ENCODE measurements at regions not wholly inside any gene's neighbourhood (a gene's known extent, or its start where the extent isn't known, plus 50 kb on each side); places are given as distances from the start of the nearest gene placed in this dataset.
A peak's percentile ranks its signal among the peaks of the same experiment; 100 is the strongest.

DNA sequence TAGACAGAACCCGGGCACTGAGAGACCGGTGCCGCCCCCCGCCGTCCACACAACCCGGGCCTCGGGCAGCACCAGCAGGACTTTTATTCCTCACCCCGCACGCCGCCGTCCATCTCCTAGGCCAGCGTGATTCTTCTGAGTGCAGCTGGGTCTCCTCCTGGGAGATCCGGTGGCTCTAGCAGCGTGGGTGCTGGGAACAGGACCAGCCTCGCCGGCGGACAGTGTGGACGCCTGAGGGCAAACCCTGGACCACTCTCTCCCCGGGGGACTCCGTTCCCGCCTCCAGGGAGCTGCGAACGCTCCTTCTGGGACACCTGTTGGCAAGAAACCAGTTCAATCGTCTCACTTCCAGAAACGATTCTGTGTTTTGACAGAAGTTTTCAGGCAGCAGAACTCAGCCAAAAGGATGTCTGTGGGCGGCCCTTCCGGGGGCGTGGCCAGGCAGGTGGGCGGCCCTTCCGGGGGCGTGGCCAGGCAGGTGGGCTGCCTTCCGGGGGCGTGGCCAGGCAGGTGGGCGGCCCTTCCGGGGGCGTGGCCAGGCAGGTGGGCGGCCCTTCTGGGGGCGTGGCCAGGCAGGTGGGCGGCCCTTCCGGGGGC, 130.7 kb downstream of the DLL1 start:
- DNase-seq: peak; percentile 48

- no peak for DNase-seq
These were observed 131.6 kb downstream of the DLL1 start for GRCh38 chr6:170159022-170159965.

DNA sequence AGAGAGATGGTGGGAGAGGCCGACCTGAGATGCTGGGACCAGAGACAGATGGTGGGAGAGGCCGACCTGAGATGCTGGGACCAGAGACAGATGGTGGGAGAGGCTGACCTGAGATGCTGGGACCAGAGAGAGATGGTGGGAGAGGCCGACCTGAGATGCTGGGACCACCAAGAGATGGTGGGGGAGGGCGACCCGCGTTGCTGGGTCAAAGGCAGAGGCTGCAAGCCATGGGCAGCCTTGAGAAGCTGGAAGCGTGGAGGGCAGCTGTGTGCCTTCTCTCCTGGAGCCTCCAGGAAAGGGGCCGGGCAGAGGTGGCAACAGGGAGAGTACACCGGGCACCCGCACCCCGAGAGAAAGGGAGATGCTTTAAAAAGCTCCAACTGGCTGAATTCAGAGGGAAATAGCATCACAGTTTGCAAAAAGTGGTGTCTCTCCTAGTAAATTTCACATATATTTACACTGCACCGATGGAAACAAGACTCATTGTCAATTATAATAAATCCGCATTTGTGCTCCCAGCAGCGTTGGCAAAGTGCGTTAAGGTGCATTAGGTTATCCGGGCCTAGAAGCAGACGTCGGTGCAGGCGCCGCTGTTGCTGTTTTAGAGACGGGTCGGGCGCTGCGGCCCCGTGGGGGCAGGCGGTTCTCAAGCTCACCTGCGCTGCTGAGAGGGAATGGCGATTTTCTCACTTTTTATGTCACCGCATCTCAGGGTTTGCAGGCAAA, 132.4 kb downstream of the DLL1 start:
- no peak for DNase-seq

DNA sequence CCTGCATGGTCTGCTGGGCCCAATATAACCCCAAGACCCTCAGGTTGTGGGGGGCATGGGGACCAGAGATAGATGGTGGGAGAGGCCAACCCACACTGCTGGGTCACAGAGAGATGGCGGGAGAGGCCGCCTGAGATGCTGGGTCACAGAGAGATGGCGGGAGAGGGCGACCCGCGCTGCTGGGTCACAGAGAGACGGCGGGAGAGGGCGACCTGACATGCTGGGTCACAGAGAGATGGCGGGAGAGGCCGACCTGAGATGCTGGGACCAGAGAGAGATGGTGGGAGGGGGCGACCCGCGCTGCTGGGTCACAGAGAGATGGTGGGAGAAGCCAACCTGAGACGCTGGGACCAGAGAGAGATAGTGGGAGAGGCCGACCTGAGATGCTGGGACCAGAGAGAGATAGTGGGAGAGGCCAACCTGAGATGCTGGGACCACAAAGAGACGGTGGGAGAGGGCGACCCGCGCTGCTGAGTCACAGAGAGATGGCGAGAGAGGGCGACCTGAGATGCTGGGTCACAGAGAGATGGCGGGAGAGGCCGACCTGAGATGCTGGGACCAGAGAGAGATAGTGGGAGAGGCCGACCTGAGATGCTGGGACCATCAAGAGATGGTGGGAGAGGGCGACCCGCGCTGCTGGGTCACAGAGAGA, 133.2 kb downstream of the DLL1 start:
- DNase-seq: no peak

GRCh38 chr6:170156448-170157375, 134.2 kb downstream of the DLL1 start:
- no peak for DNase-seq

DNA sequence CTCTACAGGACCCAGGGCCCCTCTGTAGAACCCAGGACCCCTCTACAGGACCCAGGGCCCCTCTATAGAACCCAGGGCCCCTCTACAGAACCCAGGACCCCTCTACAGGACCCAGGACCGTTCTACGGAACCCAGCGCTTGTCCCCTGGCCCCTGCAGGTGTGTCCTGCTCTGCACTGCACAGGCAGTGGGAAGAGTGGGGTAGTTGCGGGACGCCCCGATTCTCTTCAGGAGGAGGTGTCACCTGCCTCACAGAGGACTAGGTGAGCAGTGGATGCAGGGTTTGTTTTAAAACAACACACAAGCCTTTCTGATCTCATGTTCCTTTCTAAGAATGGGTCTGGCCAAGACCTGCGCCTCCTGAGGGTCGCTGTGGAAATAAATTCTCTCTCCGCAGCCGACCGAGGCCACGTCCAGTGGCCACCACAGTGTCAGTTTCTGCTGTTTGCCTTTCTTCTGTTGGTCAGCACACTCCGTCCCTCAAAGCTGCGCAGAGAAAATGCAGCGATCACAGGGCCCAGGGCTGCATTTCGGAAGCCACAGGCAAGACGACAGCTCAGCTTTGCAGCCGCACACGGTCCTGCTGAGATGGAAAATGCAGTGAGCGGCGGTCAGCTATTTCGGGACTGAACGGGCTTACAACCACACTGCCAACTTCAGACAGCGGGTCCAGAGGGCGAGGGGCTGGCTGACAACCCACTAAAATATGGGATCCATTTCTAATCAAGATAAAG, 135.2 kb downstream of the DLL1 start:
- DNase-seq: no peak

DNA sequence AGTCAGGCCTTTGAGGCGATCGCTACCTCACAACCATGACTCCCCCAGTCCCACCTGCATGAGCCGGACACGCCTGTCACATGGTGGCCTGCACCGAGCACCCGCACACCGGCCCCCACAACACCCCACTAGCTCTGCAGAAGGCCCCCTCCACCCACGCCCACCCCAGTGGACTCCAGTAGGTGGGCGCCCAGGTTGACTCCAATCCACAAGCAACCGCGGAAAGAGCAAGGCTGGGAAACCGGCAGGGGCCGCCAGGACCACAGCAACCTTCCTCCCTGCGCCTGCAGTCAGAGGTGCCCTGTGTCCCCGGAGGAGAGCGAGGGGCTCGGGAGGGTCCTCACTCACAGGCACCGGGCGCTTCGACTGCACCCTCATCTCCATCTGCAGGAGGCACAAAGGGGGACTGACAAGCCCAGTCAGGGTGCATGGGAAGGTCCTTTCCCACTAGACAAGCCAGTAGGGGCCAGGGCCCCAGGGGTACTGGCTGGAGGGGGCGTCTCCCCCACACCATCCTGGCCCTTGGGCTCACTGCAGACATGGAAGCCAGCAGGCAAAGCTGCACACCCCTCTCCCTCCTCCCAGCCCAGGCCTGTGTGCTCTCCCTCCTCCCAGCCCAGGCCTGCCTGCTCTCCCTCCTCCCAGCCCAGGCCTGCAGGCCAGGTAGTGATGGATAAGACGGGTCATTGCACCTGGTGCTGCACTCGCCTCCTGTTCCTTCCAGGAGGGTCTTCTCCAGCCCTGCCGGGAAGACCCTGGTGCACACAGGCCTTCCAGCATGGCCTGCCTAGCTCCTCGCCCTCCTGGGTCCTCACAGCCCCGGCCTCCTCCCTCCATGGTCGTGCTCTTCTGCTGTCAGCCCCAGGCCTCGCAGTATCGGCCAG, 137.2 kb downstream of the DLL1 start:
- DNase-seq: no peak

DNA sequence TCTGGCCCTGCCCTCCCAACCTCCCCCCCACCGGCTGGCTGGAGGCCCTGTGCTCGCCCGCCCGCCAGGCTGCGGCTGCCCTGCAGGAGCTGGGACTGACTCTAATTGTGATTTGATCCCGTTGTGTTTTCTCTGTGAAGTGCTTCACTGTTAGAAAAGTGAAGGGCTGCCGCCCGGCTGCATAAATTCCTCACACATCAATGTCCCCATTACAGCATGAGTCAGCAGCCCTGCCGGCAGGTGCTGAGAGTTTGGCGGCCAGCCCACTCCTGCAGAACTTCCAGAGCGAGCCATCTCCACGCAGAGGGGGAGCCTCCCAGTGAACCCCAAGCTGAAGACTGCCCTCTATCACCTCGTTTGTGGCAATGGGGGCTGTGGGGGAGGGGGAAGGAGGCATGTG, 137.9 kb downstream of the DLL1 start:
- no peak for DNase-seq

DNA sequence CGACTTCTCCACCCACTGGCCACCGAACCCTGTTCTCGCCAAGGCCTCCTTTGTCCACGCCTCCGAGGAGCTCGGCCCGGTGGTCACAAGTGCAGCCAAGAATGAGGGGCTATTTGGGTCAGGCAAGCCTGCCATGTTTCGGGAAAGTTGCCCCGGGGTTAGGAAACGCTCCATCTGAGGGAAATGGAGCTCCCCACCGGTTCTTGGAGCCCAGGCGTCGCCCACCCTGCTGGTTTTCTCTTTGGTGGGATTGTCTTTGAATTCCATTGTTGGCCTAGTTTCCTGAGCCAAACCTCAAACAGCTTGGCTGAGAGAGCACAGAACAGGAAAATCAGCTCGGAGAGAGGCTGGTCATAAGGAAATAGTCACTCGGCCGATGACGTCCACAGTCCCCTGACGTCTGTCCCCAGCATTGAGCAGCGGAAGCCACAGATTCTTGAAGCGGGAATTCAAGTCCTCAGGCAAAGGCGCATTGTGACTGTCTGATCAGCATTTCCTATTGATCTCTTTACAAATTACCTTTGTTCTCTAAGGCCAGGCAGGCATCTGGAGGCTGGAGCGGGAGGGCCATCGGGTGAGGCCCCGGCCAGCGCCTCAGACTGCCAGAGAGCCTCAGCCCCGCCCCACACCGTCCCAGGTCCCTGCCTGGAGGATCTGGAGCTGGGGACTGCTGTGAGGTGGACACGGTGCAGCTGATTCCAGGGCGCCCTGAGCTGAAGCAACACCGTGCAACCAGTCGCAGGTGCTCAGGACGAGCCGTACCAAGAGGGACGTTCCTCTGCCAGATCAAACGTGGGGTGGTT, 138.6 kb downstream of the DLL1 start:
- DNase-seq: no peak

GRCh38 chr6:170151804-170152123, 139.1 kb downstream of the DLL1 start:
- no peak for DNase-seq

- DNase-seq: no peak
These were observed 139.5 kb downstream of the DLL1 start for GRCh38 chr6:170151321-170151771.

DNA sequence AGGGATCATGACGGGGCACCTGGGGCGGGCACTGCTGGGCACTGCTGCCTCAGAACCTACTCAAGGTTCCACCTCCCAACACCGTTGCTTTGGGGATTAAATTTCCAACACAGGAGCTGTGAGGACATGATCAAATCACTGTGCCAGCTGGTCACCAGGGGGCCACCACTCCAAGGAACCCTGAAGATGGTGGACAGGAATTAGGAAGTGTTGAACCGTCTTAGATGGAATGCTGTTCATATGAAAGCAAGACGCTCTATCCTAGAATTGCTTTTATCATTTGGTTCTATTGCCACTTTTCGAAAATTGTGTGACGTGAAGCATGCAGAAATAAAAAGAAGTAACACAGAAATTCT, 140.3 kb downstream of the DLL1 start:
- DNase-seq: no peak

DNA sequence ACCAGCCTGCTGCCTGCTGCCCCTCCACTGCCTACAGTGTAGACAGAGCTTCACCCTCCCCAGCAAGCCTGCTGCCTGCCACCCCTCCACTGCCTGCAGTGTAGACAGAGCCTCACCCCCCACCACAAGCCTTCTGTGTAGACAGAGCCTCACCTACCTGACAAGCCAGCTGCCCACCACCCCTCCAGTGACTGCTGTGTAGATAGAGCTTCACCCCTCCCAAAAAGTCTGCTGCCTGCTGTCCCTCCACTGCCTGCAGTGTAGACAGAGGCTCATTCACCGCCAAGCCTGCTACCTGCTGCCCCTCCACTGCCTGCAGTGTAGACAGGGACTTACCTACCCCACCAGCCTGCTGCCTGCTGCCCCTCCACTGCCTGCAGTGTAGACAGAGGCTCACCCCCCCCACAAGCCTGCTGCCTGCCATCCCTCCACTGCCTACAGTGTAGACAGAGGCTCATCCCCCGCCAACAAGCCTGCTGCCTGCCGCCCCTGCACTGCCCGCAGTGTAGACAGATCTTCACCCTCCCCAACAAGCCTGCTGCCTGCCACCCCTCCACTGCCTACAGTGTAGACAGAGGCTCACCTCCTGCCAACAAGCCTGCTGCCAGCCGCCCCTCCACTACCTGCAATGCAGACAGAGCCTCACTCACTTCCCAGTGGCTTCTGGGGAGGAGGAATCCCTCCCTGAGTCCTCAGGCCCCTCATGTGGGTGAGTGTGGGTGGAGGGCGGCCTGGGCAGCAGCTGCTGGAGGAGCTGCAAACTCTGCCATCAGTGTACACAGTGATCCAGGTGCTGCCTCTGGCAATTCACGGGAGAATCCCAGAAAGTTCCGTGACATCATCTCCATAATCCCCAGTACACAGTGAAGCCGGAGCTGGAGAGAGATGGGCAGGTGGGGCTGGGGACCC, 140.9 kb downstream of the DLL1 start:
- DNase-seq: no peak

- DNase-seq: no peak
These were observed 142.0 kb downstream of the DLL1 start for GRCh38 chr6:170148709-170149470.

DNA sequence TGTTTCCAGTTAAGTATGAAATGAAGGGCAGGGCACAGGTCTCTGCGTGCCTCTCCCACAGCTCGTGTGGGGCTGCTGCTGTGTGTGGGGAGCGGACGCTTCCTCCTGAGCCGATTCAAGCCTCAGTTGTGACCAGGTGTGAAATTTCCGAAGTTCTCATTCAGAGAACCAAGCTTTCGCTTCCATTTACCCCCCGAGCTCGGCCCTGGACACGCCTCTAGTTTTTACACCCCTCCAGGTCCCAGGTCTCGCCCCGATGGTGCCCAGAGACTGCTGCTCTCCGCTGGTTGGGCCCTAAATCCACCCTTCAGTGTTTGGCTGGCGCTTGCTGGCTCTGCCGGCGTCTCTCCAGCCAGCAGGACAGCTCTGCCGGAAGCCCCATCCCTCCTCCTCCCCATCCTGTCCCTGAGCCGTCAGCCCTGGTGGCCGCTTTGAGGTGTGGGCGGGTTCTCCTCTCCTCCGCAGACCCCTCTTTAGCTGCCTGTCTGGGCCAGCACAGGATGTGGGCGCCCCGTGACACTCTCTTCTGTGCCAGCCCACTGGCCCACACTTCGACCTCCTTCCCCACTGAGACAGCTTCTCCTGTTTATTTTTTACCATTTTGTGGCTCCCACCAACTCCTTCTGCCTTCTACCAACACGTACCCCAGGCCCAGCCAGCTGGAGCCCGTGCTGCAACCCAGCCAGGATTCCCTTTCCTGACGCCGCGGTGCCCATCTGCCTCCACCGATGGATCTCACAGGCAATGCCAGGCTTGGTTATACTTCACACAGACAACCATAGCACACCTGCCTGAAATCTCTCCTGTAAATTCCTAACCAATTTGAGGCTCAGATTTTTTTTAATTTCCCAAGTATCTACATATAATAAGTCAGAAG, 142.8 kb downstream of the DLL1 start:
- peak; percentile 92 for DNase-seq

- DNase-seq: peak; percentile 61
These were observed 143.7 kb downstream of the DLL1 start for GRCh38 chr6:170147056-170147787.

All from NK-92 treated with Interleukin-12 subunit alpha and Interleukin-12 subunit beta, amount 100 ng/mL, for 24 hours (cell line).